MM.1S (cell line): ENCODE measurements at regions not wholly inside any gene's neighbourhood (a gene's known extent, or its start where the extent isn't known, plus 50 kb on each side); places are given as distances from the start of the nearest gene placed in this dataset.

Experiments
- EZH2 ChIP-seq: fragments of 300-600 bp; sonication (generic); optimal IDR thresholded peaks from 2 replicates; pipeline ENCODE3; 2017; ENCODE audit warnings: low read depth, mild to moderate bottlenecking, antibody characterized with exemption, low read length, mixed read lengths
- EZH2phosphoT487 ChIP-seq: fragments of 300-600 bp; sonication (generic); IDR thresholded peaks from 2 replicates; pipeline ENCODE4 v1.6.1; 2018; ENCODE audit warnings: antibody characterized with exemption, low read length
- TF ChIP-seq, protein P1 (sequence below): fragments of 300-600 bp; sonication (generic); IDR thresholded peaks from 2 replicates; pipeline ENCODE4 v1.5.1; 2016; ENCODE audit warnings: antibody characterized with exemption, low read length, mixed read lengths

DNA sequence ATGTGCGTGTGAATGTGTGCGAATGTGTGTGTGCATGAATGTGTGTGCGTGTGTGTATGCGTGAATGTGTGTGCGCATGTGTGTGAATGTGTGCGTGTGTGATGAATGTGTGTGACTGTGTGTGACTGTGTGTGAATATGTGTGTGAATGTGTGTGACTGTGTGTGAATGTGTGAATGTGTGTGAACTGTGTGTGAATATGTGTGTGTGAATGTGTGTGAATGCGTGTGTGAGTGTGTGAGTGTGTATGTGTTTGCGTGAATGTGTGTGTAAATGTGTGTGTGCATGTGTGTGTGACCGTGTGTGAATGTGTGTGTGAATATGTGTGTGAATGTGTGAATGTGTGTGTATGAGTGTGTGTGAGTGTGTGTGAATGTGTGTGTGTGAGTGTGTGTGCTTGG, 1103.8 kb downstream of the TSN start:
- TF ChIP-seq, protein P1, sequence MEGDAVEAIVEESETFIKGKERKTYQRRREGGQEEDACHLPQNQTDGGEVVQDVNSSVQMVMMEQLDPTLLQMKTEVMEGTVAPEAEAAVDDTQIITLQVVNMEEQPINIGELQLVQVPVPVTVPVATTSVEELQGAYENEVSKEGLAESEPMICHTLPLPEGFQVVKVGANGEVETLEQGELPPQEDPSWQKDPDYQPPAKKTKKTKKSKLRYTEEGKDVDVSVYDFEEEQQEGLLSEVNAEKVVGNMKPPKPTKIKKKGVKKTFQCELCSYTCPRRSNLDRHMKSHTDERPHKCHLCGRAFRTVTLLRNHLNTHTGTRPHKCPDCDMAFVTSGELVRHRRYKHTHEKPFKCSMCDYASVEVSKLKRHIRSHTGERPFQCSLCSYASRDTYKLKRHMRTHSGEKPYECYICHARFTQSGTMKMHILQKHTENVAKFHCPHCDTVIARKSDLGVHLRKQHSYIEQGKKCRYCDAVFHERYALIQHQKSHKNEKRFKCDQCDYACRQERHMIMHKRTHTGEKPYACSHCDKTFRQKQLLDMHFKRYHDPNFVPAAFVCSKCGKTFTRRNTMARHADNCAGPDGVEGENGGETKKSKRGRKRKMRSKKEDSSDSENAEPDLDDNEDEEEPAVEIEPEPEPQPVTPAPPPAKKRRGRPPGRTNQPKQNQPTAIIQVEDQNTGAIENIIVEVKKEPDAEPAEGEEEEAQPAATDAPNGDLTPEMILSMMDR = no peak
- TF ChIP-seq EZH2phosphoT487 (no peak), EZH2 (no peak)
